H7 (cell line): ENCODE measurements at regions not wholly inside any gene's neighbourhood (a gene's known extent, or its start where the extent isn't known, plus 50 kb on each side); places are given as distances from the start of the nearest gene placed in this dataset.

Experiments
- DNase-seq: peaks from one replicate; pipeline ENCODE4 v3.0.0; 2012
- H3K27me3 ChIP-seq: 2 replicates; pipeline ENCODE4 v1.6.0; 2011; ENCODE audit warnings: mild to moderate bottlenecking, low read length; ENCODE audit not compliant: control insufficient read depth, insufficient read depth
- H3K36me3 ChIP-seq: replicated peaks from 2 replicates; pipeline ENCODE4 v1.5.1; 2011; ENCODE audit warnings: low read length; ENCODE audit not compliant: control insufficient read depth, insufficient read depth
- H3K4me3 ChIP-seq: 2 replicates; pipeline ENCODE4 v1.5.1; 2011; ENCODE audit warnings: low read depth, mild to moderate bottlenecking, control low read depth, low read length, moderate library complexity; ENCODE audit not compliant: insufficient read depth

- DNase-seq = no peak
- no peaks in the 10 kb centered on the region for H3K27me3 ChIP-seq
- no peak overlapping the region for H3K4me3 ChIP-seq
- no peaks in the 10 kb centered on the region for H3K36me3 ChIP-seq
Observed at GRCh38 chr13:72530471-72530870, 197.0 kb downstream of the MZT1 start.

- DNase-seq = no peak
- Histone ChIP-seq H3K27me3 (no peaks in the 10 kb centered on the region), H3K36me3 (no peaks in the 10 kb centered on the region), H3K4me3 (no peak overlapping the region)
Observed at GRCh38 chr13:72527333-72527732, 200.1 kb downstream of the MZT1 start.

DNA sequence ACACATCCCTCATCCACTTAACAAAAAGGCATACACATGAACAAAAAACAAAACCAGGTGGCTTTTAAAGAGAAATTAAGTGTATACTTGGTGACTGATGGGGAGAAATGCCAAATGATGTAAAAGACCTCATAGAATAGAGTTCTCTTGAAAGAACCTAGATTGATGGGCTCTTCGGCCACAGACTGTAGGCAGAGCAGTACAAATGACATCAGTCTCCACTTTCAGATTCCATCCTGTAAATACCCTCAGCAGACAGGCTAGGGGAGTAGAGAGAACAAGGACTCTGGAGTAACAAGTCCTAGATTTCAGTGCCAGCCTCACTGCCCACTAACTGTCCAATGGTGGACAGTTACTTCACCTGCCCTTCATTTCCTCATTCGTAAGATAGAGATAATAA, 203.8 kb downstream of the MZT1 start:
- H3K4me3 ChIP-seq = no peak overlapping the region
- no peaks in the 10 kb centered on the region for H3K36me3 ChIP-seq
- no peak for DNase-seq
- H3K27me3 ChIP-seq = no peaks in the 10 kb centered on the region

DNA sequence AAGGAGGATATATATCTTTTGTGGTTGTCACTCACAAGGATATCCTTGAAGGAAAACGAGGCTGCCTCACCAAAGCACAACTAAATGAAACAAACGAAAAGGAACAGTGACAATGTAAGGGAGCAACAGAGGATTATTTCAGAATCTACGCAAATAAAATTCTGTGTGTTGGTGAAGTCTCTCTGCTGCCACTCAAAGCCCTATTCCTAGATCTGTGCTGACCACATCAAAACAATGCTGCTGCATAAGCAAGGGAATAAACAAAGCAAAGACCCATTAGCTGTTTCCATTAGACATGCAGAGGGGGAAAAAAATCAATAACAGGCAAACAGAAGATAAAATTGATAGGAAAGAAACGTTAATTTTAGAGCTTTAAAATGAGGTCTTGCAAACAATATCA, 204.4 kb downstream of the MZT1 start:
- Histone ChIP-seq H3K36me3 (no peaks in the 10 kb centered on the region), H3K4me3 (no peak overlapping the region), H3K27me3 (no peaks in the 10 kb centered on the region)
- no peak for DNase-seq

DNA sequence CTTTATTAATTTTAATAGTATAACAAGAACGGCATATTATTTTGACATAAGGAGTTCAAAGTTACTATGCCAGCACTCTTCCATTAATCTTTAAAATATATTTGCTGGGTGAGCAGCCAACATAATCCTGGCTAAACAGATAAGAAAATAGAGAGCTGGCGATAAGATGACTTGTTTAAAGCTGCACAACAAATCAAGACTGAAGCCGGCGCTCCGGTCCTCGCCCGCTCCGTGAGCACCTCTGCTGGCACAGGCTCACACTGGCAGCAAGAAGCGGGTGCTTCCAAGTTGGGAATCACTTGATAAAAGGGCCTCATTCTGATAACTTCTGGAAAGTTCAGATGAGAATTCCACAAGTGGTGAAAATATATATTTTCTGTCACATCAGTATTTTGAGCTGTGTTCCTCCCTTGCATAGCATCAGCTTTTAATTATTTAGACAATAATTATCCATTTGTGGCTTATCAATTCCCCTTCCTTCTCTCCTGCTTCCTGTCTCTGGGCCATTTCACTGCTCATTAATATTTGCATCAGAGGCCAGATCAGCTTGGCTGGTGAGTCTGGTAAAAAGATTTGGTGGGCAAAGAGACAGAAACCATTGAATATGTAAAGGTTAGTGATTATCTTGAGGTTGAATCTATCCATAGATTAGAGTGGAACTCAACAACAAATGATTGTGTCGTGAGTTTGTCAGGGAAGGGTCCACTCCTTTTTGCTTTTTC, 205.3 kb downstream of the MZT1 start:
- no peaks in the 10 kb centered on the region for H3K36me3 ChIP-seq
- H3K27me3 ChIP-seq = no peaks in the 10 kb centered on the region
- DNase-seq = no peak

DNA sequence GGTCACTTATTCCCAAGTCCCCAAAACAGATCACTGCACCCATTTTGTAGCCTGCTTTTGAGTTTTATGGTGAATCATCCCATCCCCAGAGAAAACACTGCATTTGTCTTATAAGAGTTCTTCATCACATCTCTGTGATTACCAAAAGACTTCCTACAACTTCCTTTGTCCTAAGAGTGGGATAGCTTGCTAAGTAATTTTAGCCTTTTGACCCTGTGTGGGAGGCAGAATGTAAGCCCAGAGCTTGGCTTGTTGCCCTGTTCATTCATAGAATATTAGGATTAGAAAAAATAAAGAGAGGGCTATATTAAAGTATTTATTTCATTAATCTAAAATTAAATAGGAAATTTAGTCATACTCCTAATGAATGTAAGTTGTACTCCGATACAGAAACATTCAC, 213.3 kb downstream of the MZT1 start:
- DNase-seq = no peak
- Histone ChIP-seq H3K4me3 (no peak overlapping the region), H3K36me3 (no peaks in the 10 kb centered on the region), H3K27me3 (no peaks in the 10 kb centered on the region)

More for the DNA sequence above, 205.3 kb downstream of the MZT1 start:
- no peak overlapping the region for H3K4me3 ChIP-seq

DNA sequence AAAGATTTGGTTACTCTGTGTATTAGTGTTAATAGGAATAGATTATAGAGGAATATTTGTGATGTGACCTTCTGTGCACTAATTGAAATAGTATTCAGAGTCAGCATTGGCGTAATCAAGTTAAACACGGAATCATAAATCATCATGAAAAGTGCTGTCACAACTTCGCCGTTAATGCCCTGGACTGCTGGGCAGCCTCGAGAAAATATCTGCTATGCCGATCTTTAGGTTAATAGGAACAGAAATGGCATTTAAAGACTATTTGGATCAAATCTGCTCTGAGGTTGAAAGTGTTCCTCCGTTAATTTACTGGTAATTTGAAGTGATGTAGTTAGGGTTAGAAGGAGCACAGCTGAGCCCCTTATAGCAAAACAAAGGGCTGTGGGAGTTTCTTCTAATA, 219.0 kb downstream of the MZT1 start:
- H3K36me3 ChIP-seq = no peaks in the 10 kb centered on the region
- no peaks in the 10 kb centered on the region for H3K27me3 ChIP-seq
- H3K4me3 ChIP-seq = no peak overlapping the region
- no peak for DNase-seq

GRCh38 chr13:72507416-72508199, 219.8 kb downstream of the MZT1 start:
- H3K4me3 ChIP-seq = no peak overlapping the region
- DNase-seq = no peak
- no peaks in the 10 kb centered on the region for H3K36me3 ChIP-seq
- H3K27me3 ChIP-seq = no peaks in the 10 kb centered on the region

GRCh38 chr13:72506706-72507105, 220.7 kb downstream of the MZT1 start:
- H3K36me3 ChIP-seq = no peaks in the 10 kb centered on the region
- no peak overlapping the region for H3K4me3 ChIP-seq
- DNase-seq = no peak
- no peaks in the 10 kb centered on the region for H3K27me3 ChIP-seq

DNA sequence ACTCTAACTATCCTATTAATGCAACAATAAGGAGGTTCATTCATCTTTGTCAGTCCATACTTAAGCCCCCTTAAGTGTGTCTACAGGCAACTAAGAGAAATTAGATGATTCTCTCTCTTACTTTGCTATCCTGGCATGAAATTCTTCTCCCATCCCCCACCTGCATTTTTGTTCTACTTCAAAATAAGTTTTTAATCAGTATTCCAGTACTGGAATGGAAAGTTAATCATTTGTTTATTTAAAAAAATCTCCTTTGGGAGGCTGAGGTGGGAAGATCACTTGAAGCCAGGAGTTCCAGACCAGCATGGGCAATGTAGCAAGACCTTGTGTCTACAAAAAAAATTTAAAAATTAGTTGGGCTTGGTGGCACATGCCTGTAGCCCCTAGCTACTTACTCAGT, 222.1 kb downstream of the MZT1 start:
- no peaks in the 10 kb centered on the region for H3K36me3 ChIP-seq
- no peaks in the 10 kb centered on the region for H3K27me3 ChIP-seq
- DNase-seq = no peak
- H3K4me3 ChIP-seq = no peak overlapping the region

GRCh38 chr13:72504131-72504841, 223.1 kb downstream of the MZT1 start:
- Histone ChIP-seq H3K36me3 (no peaks in the 10 kb centered on the region), H3K4me3 (no peak overlapping the region), H3K27me3 (no peaks in the 10 kb centered on the region)
- no peak for DNase-seq

- no peak for DNase-seq
- Histone ChIP-seq H3K4me3 (no peak overlapping the region), H3K27me3 (no peaks in the 10 kb centered on the region), H3K36me3 (no peaks in the 10 kb centered on the region)
Observed at GRCh38 chr13:72500851-72501250, 226.6 kb downstream of the MZT1 start.

DNA sequence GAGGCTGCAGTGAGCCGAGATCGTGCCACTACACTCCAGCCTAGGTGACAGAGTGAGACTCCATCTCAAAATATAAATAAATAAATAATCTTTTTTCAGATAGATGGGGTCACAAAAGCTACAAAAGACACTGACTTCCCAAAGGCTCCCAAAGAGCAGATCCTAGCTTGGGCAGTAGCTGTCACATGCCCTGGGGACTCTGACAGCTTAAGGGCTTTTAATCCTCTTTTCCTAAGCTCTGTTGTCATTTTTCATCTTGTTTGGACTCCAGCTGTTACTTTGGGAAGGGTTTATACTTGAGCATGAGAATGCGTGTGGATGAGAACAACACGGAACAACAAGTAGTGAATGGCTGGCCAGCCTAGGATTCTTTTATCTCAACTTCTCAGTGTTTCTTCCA, 231.7 kb downstream of the MZT1 start:
- no peak for DNase-seq
- H3K4me3 ChIP-seq = no peak overlapping the region
- no peaks in the 10 kb centered on the region for H3K27me3 ChIP-seq
- H3K36me3 ChIP-seq = no peaks in the 10 kb centered on the region

GRCh38 chr13:72489751-72490150, 237.7 kb downstream of the MZT1 start:
- DNase-seq = no peak
- Histone ChIP-seq H3K36me3 (no peaks in the 10 kb centered on the region), H3K4me3 (no peak overlapping the region), H3K27me3 (no peaks in the 10 kb centered on the region)

GRCh38 chr13:72473321-72473720, 254.1 kb downstream of the MZT1 start:
- no peaks in the 10 kb centered on the region for H3K36me3 ChIP-seq
- H3K4me3 ChIP-seq = no peak overlapping the region
- DNase-seq = no peak
- no peaks in the 10 kb centered on the region for H3K27me3 ChIP-seq
